ENCODE measurements at regions not wholly inside any gene's neighbourhood (a gene's known extent, or its start where the extent isn't known, plus 50 kb on each side); places are given as distances from the start of the nearest gene placed in this dataset.

GRCh38 chr1:57927003-57927402 is 503.1 kb upstream of the DAB1 start:
- TF ChIP-seq BACH1 (tag; IDR thresholded peaks at IDR 0.05), result no peak
- TF ChIP-seq CTCF (IDR thresholded peaks at IDR 0.05 in 2 of 3, conservative IDR thresholded peaks at IDR 0.05 in 1 of 3; ENCODE audit: insufficient read depth in 2 of 3, low read depth in 1 of 3, low read length in 3 of 3), result no peak
- no peak for TF ChIP-seq ZNF407 (IDR thresholded peaks at IDR 0.05; ENCODE audit: low read depth)
- no peak for TF ChIP-seq ZSCAN29 (IDR thresholded peaks at IDR 0.05)
- TF ChIP-seq NFYB (IDR thresholded peaks at IDR 0.05; ENCODE audit: extremely low read depth, insufficient read length), result no peak
- TF ChIP-seq TFAM (CRISPR knock-in tag; conservative IDR thresholded peaks at IDR 0.05), result no peak
- no peak for TF ChIP-seq SP2 (IDR thresholded peaks at IDR 0.05; ENCODE audit: extremely low read depth, low read depth, low read length, poor library complexity, severe bottlenecking)
- no peak for TF ChIP-seq SRF (CRISPR knock-in tag; IDR thresholded peaks at IDR 0.05)
- no peak for TF ChIP-seq ATF3 (IDR thresholded peaks at IDR 0.05)
- no peak for TF ChIP-seq ATF3 (CRISPR knock-in tag; conservative IDR thresholded peaks at IDR 0.05)
- no peak for TF ChIP-seq ELK3 (CRISPR knock-in tag; IDR thresholded peaks at IDR 0.05)
- no peak for TF ChIP-seq POLR2AphosphoS5 (IDR thresholded peaks at IDR 0.05; ENCODE audit: control insufficient read depth, insufficient read depth, low read depth, low read length)
- no peak for TF ChIP-seq REST (IDR thresholded peaks at IDR 0.05; ENCODE audit: borderline replicate concordance)
- no peak for TF ChIP-seq REST (CRISPR knock-in tag; IDR thresholded peaks at IDR 0.05; ENCODE audit: low read depth)

Data from K562 (cell line).